ENCODE measurements at regions not wholly inside any gene's neighbourhood (a gene's known extent, or its start where the extent isn't known, plus 50 kb on each side); places are given as distances from the start of the nearest gene placed in this dataset.

- H3K4me3 ChIP-seq, result no peak overlapping the region
- no peaks in the 10 kb centered on the region for H3K36me3 ChIP-seq
- H3K4me1 ChIP-seq, result no peaks in the 10 kb centered on the region
- H3K27ac ChIP-seq, result no peak overlapping the region
- no peak for DNase-seq (ENCODE audit: low spot score in 2 of 2)
- 60% methylated on average over 2 of the region's 2 CpGs for WGBS
- H3K9me3 ChIP-seq, result no peaks in the 10 kb centered on the region
- TF ChIP-seq EP300 (IDR thresholded peaks at IDR 0.05), result no peak
- TF ChIP-seq, protein P1, sequence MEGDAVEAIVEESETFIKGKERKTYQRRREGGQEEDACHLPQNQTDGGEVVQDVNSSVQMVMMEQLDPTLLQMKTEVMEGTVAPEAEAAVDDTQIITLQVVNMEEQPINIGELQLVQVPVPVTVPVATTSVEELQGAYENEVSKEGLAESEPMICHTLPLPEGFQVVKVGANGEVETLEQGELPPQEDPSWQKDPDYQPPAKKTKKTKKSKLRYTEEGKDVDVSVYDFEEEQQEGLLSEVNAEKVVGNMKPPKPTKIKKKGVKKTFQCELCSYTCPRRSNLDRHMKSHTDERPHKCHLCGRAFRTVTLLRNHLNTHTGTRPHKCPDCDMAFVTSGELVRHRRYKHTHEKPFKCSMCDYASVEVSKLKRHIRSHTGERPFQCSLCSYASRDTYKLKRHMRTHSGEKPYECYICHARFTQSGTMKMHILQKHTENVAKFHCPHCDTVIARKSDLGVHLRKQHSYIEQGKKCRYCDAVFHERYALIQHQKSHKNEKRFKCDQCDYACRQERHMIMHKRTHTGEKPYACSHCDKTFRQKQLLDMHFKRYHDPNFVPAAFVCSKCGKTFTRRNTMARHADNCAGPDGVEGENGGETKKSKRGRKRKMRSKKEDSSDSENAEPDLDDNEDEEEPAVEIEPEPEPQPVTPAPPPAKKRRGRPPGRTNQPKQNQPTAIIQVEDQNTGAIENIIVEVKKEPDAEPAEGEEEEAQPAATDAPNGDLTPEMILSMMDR (IDR thresholded peaks at IDR 0.05), result no peak
- TF ChIP-seq POLR2AphosphoS5 (IDR thresholded peaks at IDR 0.05), result no peak
- TF ChIP-seq POLR2A (IDR thresholded peaks at IDR 0.05), result no peak
- H3K27me3 ChIP-seq, result no peaks in the 10 kb centered on the region
Measured at GRCh38 chr11:7167976-7168740, 79.4 kb downstream of the RBMXL2 start.

GRCh38 chr11:7168741-7168990 is 79.9 kb downstream of the RBMXL2 start:
- no peak for DNase-seq (ENCODE audit: low spot score in 2 of 2)
- Histone ChIP-seq H3K36me3 (no peaks in the 10 kb centered on the region), H3K27ac (no peak overlapping the region), H3K27me3 (no peaks in the 10 kb centered on the region), H3K9me3 (no peaks in the 10 kb centered on the region), H3K4me1 (no peaks in the 10 kb centered on the region), H3K4me3 (no peak overlapping the region)
- 86% methylated on average over 1 of the region's 1 CpG for WGBS
- TF ChIP-seq, protein P1 (IDR thresholded peaks at IDR 0.05), result no peak
- TF ChIP-seq POLR2AphosphoS5 (IDR thresholded peaks at IDR 0.05) (no peak), EP300 (IDR thresholded peaks at IDR 0.05) (no peak), POLR2A (IDR thresholded peaks at IDR 0.05) (no peak)

GRCh38 chr11:7170431-7170830 is 81.3 kb upstream of the SYT9 start:
- no peak overlapping the region for H3K4me3 ChIP-seq
- no peaks in the 10 kb centered on the region for H3K36me3 ChIP-seq
- WGBS, result 76% methylated on average over 6 of the region's 6 CpGs
- H3K27ac ChIP-seq, result no peak overlapping the region
- no peak for TF ChIP-seq EP300 (IDR thresholded peaks at IDR 0.05)
- no peak for TF ChIP-seq POLR2A (IDR thresholded peaks at IDR 0.05)
- TF ChIP-seq POLR2AphosphoS5 (IDR thresholded peaks at IDR 0.05), result no peak
- TF ChIP-seq, protein P1 (IDR thresholded peaks at IDR 0.05), result no peak
- no peaks in the 10 kb centered on the region for H3K9me3 ChIP-seq
- H3K4me1 ChIP-seq, result no peaks in the 10 kb centered on the region
- no peaks in the 10 kb centered on the region for H3K27me3 ChIP-seq
- DNase-seq (ENCODE audit: low spot score in 2 of 2), result no peak

DNA sequence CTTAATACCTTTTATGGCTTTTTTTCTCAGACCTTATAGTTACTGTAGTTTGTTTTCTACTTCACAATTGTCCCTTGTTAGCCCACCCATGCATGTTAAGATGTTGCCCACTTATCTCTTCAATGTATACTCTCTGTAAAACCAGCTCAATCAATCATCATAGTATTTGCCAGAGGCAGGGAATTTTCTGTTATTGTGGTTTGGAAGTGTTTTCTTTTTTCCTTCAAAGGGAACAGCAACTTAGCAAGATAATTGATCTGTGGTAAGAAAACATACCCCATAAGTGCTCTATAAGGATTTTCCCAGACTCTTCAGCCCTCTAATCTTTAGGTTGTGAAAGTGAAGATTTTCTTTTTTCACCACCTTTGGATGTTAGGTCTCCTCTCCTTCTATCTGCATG is 76.7 kb upstream of the SYT9 start:
- Histone ChIP-seq H3K27me3 (no peaks in the 10 kb centered on the region), H3K4me1 (no peaks in the 10 kb centered on the region), H3K9me3 (no peaks in the 10 kb centered on the region), H3K36me3 (no peaks in the 10 kb centered on the region), H3K27ac (no peak overlapping the region), H3K4me3 (no peak overlapping the region)
- DNase-seq (ENCODE audit: low spot score in 2 of 2), result no peak
- TF ChIP-seq, protein P1 (IDR thresholded peaks at IDR 0.05), result no peak
- TF ChIP-seq POLR2A (IDR thresholded peaks at IDR 0.05), result no peak
- TF ChIP-seq EP300 (IDR thresholded peaks at IDR 0.05), result no peak
- no peak for TF ChIP-seq POLR2AphosphoS5 (IDR thresholded peaks at IDR 0.05)

GRCh38 chr11:7186190-7186589 is 65.5 kb upstream of the SYT9 start:
- Histone ChIP-seq H3K27me3 (no peaks in the 10 kb centered on the region), H3K36me3 (no peaks in the 10 kb centered on the region), H3K4me3 (no peak overlapping the region), H3K9me3 (no peaks in the 10 kb centered on the region), H3K4me1 (no peaks in the 10 kb centered on the region), H3K27ac (no peak overlapping the region)
- TF ChIP-seq, protein P1 (IDR thresholded peaks at IDR 0.05), result no peak
- no peak for TF ChIP-seq POLR2A (IDR thresholded peaks at IDR 0.05)
- no peak for TF ChIP-seq POLR2AphosphoS5 (IDR thresholded peaks at IDR 0.05)
- TF ChIP-seq EP300 (IDR thresholded peaks at IDR 0.05), result no peak
- DNase-seq (ENCODE audit: low spot score in 2 of 2), result no peak
- 61% methylated on average over 2 of the region's 2 CpGs for WGBS
